ENCODE measurements at regions not wholly inside any gene's neighbourhood (a gene's known extent, or its start where the extent isn't known, plus 50 kb on each side); places are given as distances from the start of the nearest gene placed in this dataset.

- TF ChIP-seq POLR2A (IDR thresholded peaks at IDR 0.05; ENCODE audit: low read depth, low read length) (no peak), POLR2AphosphoS5 (IDR thresholded peaks at IDR 0.05; ENCODE audit: low read depth, low read length) (no peak)
Measured at GRCh38 chr3:29153811-29154210, 127.1 kb upstream of the RBMS3 start.

Data from GM12891 (cell line).